GM19463 (cell line): ENCODE measurements at regions not wholly inside any gene's neighbourhood (a gene's known extent, or its start where the extent isn't known, plus 50 kb on each side); places are given as distances from the start of the nearest gene placed in this dataset.
"Not testable (repeated sequence)": the region's sequence is repeated elsewhere in the genome, so short reads cannot be mapped to it uniquely, and the experiment has no call there.

ENCODE experiments used
- ATAC-seq: cut with Tn5 transposase; IDR thresholded peaks from one replicate; pipeline ENCODE4 v1.9.1; 2021; ENCODE audit warnings: mild to moderate bottlenecking, moderate library complexity; ENCODE audit not compliant: unreplicated experiment

DNA sequence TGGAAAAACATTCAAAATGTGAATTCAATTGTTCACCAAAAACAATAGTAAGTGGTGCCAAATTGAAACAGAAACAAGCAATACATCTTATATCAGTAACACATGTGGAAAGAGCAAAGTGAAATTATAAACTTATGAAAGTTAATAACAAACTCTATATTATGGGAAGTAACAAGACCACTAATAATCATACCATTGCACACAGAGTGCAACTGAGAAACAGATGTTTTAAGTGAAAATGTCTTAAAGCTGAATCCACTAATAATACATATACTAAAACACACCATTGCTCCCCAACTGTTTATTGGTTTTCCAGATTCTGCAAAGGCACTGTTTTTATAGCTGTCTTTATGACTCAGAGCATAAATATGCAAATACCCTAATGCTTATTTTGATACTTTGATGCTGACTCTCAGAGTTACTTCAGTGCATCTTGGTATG, 292.3 kb downstream of the RFPL4B start:
- no peak for ATAC-seq

DNA sequence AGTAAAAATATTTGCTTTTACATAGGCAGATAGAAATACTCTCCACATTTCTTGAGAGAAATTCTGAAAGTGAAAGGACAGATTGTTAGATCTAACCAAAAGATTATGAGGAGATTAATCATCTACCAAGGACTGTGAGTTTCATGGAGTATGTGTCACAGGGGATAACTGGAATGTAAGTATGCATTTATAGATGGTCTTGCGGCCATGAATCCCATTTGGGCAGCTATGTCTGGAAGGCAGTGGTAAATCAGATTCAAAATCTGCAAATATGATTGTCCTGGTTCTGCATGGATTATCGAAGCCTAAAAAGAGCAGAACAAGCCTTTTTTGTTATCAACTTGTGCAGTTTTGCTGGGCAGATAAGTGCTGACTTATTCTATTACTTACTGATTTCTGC, 293.8 kb downstream of the RFPL4B start:
- ATAC-seq, result no peak

DNA sequence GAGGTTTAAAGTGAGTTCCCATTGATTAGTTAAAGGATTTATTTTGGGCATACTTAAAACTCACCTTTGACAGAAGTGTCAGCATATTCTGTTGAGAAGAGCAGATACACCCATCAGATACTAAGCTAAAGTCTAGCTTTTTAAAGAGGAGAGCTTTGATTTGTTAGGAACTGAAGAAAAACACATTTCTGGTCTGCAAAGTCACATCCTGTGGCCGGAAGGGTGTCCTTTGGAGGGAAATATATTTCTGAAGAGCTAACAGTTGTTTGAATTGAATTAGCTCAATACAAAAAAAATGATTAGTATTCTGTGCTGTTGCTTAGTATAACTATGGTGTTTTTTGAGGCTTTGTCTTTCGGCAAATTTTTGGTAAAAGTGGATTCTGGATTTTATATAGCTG, 302.7 kb downstream of the RFPL4B start:
- no peak for ATAC-seq

DNA sequence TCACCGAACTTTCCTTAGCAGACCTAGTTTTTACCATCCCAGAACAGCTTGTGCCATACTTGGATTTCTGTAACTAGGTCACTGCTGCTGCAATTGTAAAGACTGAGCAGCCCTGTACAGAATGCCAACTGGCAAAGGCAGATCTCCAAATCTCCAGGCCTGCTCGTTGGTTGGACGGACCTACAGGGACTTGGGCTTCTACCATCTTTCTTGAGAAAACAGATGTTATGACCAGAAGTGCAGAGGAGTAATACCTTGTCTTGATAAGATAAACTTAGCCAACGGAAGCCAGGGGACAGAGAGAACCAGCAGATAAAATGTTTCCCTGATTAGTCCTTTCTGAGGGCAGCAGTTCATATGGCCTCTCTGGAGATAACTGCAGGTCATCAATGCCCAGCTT, 304.1 kb downstream of the RFPL4B start:
- no peak for ATAC-seq

DNA sequence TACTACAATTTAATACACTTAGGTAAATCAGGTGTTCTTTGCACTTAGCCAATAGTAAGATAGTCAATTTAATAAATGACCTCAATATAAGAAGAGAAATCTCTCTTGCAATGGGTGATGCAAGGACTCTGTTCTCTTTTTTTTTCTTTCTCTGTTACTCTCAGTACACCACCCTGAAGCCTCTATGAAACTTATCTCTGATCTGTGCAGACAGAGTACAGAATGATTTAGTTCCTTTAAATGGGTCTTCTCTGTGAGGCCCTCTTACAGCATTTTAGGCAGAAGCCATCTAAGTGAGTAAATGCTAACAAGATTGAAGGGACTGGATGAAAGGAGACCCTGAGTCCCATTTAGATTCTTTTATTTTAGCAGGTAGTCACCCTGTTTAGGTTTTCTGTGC, 312.8 kb downstream of the RFPL4B start:
- no peak for ATAC-seq

DNA sequence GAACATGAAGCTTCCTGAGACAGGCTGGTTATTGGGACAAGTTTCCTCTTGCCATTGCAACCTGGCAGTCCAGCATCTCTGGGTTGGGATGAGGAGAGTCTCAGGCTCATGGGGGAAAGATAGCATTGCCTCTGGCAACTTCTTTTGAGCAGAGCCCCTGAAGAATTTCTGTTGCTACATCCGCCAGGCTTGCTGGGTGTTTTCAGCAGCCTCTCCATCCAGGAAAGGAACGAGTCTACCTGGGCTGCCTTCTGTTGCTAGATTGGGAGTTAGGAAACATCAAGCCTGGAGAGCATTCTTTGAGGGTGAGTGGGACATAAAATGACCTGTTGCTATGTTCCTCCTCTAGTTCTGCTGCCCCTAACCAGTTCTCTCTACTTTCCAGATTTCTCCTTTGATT, 313.5 kb downstream of the RFPL4B start:
- no peak for ATAC-seq

DNA sequence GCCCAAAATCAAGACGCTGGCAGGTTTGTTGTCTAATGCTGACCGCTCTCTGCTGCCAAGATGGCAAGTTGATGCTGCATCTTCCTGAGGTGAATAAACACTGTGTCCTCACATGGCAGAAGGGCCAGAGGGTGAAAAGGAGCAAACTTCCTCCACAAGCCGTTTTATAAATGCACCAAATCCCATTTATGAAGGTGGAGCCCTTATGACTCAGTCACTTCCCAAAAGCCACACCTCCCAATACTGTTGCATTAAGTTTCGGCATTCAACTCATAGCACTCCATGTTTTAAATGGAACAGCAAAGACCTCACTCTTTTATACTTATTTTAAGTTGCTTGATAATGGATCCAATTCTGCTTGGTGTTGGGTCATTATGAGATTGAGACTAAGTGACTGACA, 316.6 kb downstream of the RFPL4B start:
- no peak for ATAC-seq

DNA sequence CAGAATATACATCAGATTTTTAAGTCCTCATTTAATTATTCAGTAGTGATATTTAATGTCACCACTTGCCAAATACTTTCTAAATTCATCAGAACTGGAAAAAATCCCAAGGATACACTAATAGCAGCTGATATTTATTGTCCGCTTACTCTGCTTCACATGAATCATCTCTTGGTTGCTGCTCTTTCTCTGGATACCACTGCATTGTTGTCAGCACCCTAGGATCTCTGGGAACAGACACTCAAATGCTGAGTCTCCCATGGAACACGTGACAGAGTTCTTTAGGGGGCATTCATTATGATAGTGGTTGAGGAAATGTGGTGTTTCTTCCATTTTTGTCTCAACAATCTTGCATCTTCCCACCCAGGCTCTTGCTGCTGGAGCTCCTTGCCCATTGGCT, 318.0 kb downstream of the RFPL4B start:
- no peak for ATAC-seq

DNA sequence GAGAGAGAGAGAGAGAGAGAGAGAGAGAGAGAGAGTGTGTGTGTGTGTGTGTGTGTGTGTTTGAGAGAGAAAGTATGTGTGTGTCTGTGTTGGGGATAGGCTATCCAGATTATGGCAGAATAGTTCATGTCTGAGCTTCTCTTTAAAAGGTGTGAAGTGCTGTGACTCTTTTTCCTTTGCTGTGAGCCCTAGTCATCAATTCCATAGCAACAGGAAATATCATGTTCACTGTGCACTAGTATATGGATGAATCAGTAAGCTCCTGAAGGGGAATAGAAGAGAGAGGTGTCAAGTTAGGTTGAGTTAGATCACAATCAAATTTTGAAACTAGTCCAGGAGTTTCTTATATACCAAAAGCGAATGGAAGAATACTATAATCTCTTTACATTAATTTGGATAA, 318.7 kb downstream of the RFPL4B start:
- ATAC-seq, result no peak

DNA sequence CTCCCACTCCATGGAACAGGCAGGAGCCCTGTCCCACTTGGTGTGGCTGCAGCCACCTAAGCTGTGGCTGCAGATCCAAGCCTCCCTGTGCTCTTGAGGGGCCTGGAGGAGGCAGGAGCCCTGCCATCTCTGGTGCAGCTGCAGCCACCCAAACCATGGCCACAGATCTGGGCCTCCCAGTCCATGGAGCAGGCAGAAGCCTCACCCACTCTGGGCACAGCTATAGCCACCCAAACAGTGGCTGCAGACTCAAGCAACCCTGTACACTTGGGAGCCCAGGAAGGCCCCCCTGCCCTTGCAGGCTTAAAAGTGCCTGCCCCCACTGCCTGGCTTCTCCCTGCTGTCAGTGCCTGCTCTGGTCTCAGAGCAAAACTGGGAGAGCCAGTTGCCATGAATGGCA, 320.3 kb downstream of the RFPL4B start:
- no peak for ATAC-seq

DNA sequence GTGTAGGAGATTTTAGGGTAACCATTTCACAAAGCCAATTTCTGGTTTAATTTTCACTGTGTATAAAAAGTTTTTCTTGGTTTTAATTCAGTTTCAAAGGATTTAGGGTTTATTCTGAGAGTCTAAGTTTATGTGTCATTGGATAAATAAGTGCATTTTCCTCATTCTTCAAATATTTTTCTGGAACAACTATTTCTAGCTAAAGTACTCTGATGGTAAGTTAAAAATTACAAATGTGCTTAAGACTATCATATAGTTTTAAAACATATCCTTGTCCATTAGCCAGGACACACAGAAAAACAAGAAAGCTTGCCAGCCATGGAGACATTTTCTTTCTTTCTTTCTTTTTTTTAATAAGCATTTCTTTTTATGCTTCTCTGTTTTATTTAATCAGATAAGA, 333.0 kb downstream of the RFPL4B start:
- no peak for ATAC-seq

DNA sequence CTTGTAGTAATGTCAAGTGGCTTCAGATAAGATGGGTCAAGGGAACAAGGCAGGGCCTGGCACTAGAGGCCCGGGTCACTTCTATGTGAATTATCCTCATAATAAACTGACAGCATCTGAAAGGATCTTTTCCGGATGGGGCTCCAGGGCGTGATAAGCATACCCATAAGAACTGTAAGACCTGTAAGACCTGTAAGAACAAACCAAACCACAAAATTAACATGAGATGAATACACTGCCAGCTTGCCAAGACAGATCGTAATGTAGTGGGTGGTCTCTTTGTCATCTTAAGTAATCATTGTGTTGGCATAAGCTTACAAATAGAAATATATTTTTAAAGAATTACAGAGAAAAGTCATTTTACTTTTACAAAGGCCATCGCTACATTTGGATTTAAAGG, 334.9 kb downstream of the RFPL4B start:
- ATAC-seq, result no peak

DNA sequence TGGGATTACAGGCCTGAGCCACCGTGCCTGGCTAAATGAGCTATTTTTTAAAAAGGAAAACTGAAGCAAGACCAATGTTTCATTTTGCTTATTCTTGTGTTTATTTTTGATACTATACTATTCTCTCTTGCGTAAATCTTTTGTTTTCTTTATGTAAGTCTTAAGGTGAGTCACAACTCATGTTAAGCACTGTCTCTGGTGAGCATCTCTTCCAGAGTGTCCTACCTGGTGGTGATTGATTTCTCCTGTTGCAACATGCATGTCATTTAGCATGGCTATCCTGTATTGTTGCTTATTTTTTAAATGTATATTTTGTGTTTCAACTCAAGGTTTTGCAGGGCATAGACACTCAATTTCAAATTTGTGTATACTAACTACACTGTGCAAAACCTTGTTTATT, 336.0 kb downstream of the RFPL4B start:
- no peak for ATAC-seq

DNA sequence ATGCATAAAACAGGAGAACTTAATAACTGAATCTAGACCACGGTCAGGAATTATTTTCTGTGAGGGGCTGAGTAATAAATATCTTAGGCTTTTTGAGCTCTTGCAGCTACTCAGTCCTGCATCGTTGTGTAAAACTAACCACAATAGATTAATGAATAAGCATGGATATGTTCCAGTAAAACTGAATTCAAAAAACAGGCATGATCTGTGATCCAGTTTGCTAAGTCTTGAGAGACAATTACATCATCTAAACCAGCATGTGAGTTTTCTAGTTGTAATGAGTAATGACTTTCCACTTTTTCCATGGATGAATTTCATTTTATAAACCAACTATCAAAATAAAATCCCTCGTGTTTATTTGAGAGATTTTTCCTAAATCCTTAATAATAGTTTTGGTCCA, 336.8 kb downstream of the RFPL4B start:
- no peak for ATAC-seq

DNA sequence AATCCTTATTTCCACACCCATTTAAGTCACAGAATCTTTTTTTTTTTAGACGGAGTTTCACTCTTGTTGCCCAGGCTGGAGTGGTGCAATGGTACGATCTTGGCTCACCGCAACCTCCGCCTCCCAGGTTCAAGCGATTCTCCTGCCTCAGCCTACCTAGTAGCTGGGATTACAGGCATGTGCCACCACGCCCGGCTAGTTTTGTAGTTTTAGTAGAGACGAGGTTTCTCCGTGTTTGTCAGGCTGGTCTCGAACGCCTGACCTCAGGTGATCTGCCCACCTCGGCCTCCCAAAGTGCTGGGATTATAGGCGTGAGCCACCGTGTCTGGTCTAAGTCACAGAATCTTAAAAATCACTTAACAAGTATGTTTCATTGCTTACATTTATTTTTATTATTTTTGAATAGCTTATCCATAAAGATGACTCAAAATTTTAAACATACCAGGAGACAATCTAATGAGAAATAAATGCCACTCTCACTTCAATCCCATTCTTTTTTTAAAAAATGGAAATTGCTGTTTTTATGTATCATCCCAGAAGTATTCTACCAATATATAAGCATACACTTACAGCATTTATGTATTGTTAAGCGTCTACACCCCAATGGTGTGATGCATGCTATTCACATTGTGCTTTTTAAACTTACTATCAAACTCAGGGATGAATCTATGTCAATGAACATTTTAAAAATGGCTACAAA, 338.5 kb downstream of the RFPL4B start:
- ATAC-seq, result not testable (repeated sequence)

DNA sequence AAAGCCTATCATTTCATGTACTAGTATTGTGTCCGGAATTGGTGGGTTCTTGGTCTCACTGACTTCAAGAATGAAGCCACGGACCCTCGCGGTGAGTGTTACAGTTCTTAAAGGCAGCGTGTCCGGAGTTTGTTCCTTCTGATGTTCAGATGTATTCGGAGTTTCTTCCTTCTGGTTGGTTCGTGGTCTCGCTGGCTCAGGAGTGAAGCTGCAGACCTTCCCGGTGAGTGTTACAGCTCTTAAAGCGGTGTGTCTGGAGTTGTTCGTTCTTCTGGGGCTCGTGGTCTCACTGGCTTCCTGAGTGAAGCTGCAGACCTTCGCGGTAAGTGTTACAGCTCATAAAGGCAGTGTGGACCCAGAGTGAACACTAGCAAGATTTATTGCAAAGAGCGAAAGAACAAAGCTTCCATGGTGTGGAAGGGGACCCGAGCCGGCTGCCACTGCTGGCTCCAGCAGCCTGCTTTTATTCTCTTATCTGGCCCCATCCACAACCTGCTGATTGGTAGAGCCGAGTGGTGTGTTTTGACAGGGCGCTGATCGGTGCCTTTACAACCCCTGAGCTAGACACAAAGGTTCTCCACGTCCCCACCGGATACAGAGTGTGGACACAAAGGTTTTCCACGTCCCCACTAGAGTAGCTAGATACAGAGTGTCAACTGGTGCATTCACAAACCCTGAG, 341.5 kb downstream of the RFPL4B start:
- ATAC-seq, result not testable (repeated sequence)

DNA sequence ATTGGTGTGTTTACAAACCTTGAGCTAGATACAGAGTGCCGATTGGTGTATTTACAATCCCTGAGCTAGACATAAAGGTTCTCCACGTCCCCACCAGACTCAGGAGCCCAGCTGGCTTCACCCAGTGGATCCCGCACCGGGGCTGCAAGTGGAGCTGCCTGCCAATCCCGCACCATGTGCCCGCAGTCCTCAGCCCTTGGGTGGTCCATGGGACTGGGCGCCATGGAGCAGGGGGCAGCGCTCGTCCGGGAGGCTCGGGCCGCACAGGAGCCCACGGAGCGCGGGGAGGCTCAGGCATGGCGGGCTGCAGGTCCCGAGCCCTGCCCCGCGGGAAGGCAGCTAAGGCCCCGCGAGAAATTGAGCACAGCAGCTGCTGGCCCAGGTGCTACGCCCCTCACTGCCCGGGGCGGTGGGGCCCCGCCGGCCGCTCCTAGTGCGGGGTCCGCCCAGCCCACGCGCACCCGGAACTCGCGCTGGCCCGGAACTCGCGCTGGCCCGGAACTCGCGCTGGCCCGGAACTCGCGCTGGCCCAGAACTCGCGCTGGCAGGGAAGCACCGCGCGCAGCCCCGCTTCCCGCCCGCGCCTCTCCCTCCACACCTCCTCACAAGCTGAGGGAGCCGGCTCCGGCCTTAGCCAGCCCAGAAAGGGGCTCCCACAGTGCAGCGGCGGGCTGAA, 342.2 kb downstream of the RFPL4B start:
- ATAC-seq, result not testable (repeated sequence)

DNA sequence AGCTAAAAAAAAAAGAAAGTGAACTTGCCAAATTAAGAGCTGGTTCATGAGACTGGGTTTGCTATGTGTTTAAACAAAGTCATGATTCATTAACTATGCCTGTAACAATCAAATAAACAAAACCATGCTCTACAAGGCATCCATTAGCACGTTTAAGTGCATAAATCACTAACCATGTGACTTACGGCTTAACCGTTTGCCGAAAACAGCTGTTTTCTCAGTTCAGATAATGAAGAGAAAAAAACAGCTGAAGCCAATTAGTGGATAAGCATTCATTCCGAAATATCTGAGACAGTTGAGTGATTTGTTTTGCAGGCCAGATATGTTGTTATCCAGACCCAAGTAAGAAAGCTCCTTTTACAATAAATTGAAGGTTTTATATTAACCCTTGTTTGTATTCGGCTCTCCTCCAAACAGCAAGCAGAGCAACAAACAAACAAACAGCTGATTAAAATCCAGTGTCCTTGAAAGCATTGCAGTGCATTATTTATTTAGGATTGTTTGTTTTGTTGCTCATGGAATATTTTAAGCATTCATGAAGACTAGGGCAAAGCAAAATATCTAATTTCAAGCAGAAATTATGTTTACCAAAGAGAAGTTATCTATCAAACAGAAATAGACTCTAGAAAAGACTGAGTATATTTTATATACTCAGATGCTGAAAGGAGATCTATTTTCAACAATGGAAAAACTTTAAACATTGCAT, 343.5 kb downstream of the RFPL4B start:
- no peak for ATAC-seq

DNA sequence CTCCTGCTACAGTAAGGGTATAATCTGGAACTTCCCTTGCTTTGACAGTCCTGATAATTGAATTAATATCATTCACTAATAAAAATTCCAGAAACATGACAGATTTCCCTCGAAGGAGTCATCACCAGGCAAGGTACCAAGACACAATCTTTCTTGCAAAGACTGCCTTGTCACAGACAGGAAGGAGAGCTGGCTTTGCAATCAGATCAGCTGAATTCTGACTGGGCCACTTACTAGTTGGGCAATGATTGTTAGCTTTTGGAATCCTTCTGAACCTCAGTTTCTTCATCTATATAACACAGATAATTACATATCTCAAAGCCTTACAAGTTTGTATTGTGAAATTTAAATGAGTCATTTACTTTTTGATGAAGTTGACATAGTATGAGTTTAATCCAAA, 344.2 kb downstream of the RFPL4B start:
- no peak for ATAC-seq

DNA sequence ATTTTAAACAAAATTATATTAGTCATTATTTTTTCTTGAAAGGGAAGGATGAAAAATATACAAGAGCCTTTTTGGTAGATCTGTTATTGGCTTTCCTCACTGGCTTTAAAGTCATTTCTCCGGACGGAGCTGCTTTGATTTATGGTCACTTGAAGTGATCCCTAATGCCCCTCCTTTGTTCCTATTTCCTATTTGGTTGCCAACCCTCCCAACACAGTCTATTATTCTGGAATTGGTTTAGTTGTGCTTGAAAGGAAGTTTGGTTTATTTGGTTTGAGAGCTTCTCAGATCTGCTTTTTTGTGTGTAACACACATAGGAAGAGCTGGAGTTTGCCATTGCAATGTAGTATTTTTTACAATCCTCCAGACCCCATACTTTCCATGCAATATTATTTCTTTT, 347.9 kb downstream of the RFPL4B start:
- no peak for ATAC-seq

DNA sequence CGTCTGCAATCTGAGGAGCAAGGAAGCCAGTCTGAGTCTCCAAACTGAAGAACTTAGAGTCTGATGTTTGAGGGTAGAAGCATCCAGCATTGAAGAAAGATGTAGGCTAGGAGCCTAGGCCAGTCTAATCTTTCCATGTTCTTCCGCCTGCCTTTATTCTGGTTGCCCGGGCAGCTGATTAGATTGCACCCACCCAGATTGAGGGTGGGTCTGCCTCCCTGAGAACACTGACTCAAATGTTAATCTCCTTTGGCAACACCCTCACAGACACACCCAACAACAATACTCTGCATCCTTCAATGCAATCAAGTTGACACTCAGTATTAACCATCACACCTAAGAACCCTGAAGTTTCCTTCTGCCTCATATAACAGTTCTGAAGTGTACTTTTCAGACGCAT, 350.1 kb downstream of the RFPL4B start:
- ATAC-seq, result no peak

DNA sequence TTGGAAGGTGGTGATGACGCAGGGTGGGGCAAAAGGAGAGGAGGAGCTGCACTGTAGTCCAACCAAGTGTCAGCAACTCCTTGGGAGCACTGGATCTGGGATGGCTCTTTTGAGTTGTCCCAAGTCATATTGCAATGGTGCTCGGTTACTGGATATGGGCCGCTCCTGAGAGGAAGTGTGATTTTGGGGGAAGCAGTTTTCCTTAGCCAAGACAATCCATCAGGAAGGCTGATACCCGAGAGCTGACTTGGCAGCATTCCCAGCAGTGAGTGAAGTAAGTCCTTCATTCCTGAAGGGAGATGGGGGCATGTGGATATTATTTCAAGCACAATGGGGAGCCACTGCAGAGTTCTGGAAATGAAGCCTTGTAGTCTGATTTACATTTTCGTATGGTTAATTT, 354.1 kb downstream of the RFPL4B start:
- ATAC-seq, result no peak
